Muscle of arm (tissue), 1 donor: ENCODE measurements at regions not wholly inside any gene's neighbourhood (a gene's known extent, or its start where the extent isn't known, plus 50 kb on each side); places are given as distances from the start of the nearest gene placed in this dataset.
"Not testable (repeated sequence)": the region's sequence is repeated elsewhere in the genome, so short reads cannot be mapped to it uniquely, and the experiment has no call there.

Experiments
- DNase-seq: peaks from one replicate; pipeline ENCODE4 v3.0.0-alpha.2; 2013

- DNase-seq, result no peak
Observed at GRCh38 chr14:83556746-83557453, 1973.0 kb upstream of the FLRT2 start.

GRCh38 chr14:83558946-83559345 is 1971.0 kb upstream of the FLRT2 start:
- DNase-seq, result no peak

GRCh38 chr14:83559721-83560120 is 1970.2 kb upstream of the FLRT2 start:
- DNase-seq, result no peak

- no peak for DNase-seq
Observed at GRCh38 chr14:83561261-83561660, 1968.7 kb upstream of the FLRT2 start.

GRCh38 chr14:83566567-83566966 is 1963.4 kb upstream of the FLRT2 start:
- no peak for DNase-seq

- no peak for DNase-seq
Observed at GRCh38 chr14:83568141-83568540, 1961.8 kb upstream of the FLRT2 start.

- DNase-seq, result no peak
Observed at GRCh38 chr14:83575301-83575700, 1954.6 kb upstream of the FLRT2 start.

GRCh38 chr14:83583201-83583600 is 1946.7 kb upstream of the FLRT2 start:
- no peak for DNase-seq

GRCh38 chr14:83594874-83595273 is 1935.1 kb upstream of the FLRT2 start:
- DNase-seq, result no peak

GRCh38 chr14:83607682-83608081 is 1922.3 kb upstream of the FLRT2 start:
- DNase-seq, result no peak

GRCh38 chr14:83611491-83611890 is 1918.5 kb upstream of the FLRT2 start:
- no peak for DNase-seq

GRCh38 chr14:83611906-83612390 is 1918.0 kb upstream of the FLRT2 start:
- no peak for DNase-seq

- DNase-seq, result no peak
Observed at GRCh38 chr14:83614956-83615355, 1915.0 kb upstream of the FLRT2 start.

- DNase-seq, result no peak
Observed at GRCh38 chr14:83624541-83624940, 1905.4 kb upstream of the FLRT2 start.

- no peak for DNase-seq
Observed at GRCh38 chr14:83632375-83632774, 1897.6 kb upstream of the FLRT2 start.

GRCh38 chr14:83638748-83639504 is 1891.0 kb upstream of the FLRT2 start:
- no peak for DNase-seq

GRCh38 chr14:83639505-83639875 is 1890.5 kb upstream of the FLRT2 start:
- DNase-seq, result not testable (repeated sequence)

GRCh38 chr14:83646228-83646627 is 1883.7 kb upstream of the FLRT2 start:
- DNase-seq, result no peak

GRCh38 chr14:83660597-83660996 is 1869.3 kb upstream of the FLRT2 start:
- no peak for DNase-seq

- no peak for DNase-seq
Observed at GRCh38 chr14:83664389-83664788, 1865.6 kb upstream of the FLRT2 start.

- DNase-seq, result no peak
Observed at GRCh38 chr14:83689265-83689664, 1840.7 kb upstream of the FLRT2 start.

- no peak for DNase-seq
Observed at GRCh38 chr14:83697099-83697498, 1832.8 kb upstream of the FLRT2 start.

GRCh38 chr14:83702619-83703018 is 1827.3 kb upstream of the FLRT2 start:
- DNase-seq, result no peak
